OCI-LY7 (cell line): ENCODE measurements at regions not wholly inside any gene's neighbourhood (a gene's known extent, or its start where the extent isn't known, plus 50 kb on each side); places are given as distances from the start of the nearest gene placed in this dataset.

Source experiments
- BruUV-seq: library from RNA; stranded (reverse); fragments of 400-500 nt; replicated peaks from 2 replicates; lab custom pipeline; 2021; lab: Mats Ljungman, UMichigan
- CTCF ChIA-PET: fragments of 300-600 bp; sonication (Branson Sonifier 250); formaldehyde crosslinking; loops from one replicate; lab custom pipeline; 2022; ENCODE audit warnings: antibody characterized with exemption; ENCODE audit not compliant: unreplicated experiment; lab: Charles Lee
- POLR2A ChIA-PET: fragments of 300-600 bp; sonication (Branson Sonifier 250); formaldehyde crosslinking; loops from one replicate; lab custom pipeline; 2022; ENCODE audit warnings: antibody characterized with exemption; lab: Charles Lee
- DNase-seq: peaks from one replicate; pipeline ENCODE4 v3.0.0-alpha.2; 2015; ENCODE audit warnings: low spot score
- H2AFZ ChIP-seq: fragments of 200-600 bp; sonication (generic), shearing (Covaris generic); 2 replicates; pipeline ENCODE4 v1.6.1; 2014; ENCODE audit warnings: mild to moderate bottlenecking, antibody characterized with exemption, low read length, moderate library complexity
- H3K27ac ChIP-seq: fragments of 200-600 bp; sonication (generic); 2 replicates; pipeline ENCODE4 v1.5.1; 2014; ENCODE audit warnings: mixed run types, low read depth, mild to moderate bottlenecking, moderate library complexity, low read length, inconsistent platforms; ENCODE audit not compliant: poor library complexity, severe bottlenecking
- H3K36me3 ChIP-seq: fragments of 200-600 bp; sonication (generic); 2 replicates; pipeline ENCODE4 v1.6.1; 2014; ENCODE audit warnings: mild to moderate bottlenecking, antibody characterized with exemption, low read length, moderate library complexity, mixed read lengths; ENCODE audit not compliant: insufficient read depth
- H3K4me1 ChIP-seq: fragments of 200-600 bp; sonication (generic); 2 replicates; pipeline ENCODE4 v1.5.1; 2014; ENCODE audit warnings: mild to moderate bottlenecking, low read length; ENCODE audit not compliant: insufficient read depth, poor library complexity, severe bottlenecking
- H3K4me2 ChIP-seq: fragments of 200-600 bp; sonication (generic); 2 replicates; pipeline ENCODE4 v1.6.1; 2014; ENCODE audit warnings: mild to moderate bottlenecking, low read length
- H3K4me3 ChIP-seq: fragments of 200-600 bp; sonication (generic); 2 replicates; pipeline ENCODE4 v1.5.1; 2014; ENCODE audit warnings: mild to moderate bottlenecking, low read depth, low read length; ENCODE audit not compliant: poor library complexity, severe bottlenecking
- H3K79me2 ChIP-seq: fragments of 200-600 bp; sonication (generic); 2 replicates; pipeline ENCODE4 v1.6.1; 2016; ENCODE audit warnings: low read depth, mild to moderate bottlenecking, low read length, moderate library complexity, mixed read lengths; ENCODE audit not compliant: insufficient read depth
- H3K9me2 ChIP-seq: fragments of 200-600 bp; sonication (generic); 2 replicates; pipeline ENCODE4 v1.6.1; 2016; ENCODE audit warnings: mild to moderate bottlenecking, low read length, mixed read lengths; ENCODE audit not compliant: insufficient read depth
- H3K9me3 ChIP-seq: fragments of 200-600 bp; sonication (generic); 2 replicates; pipeline ENCODE4 v1.6.1; 2014; ENCODE audit warnings: mild to moderate bottlenecking, mixed run types, low read length, mixed read lengths
- H4K20me1 ChIP-seq: fragments of 200-600 bp; sonication (generic); 2 replicates; pipeline ENCODE4 v1.6.1; 2014; ENCODE audit warnings: mild to moderate bottlenecking, antibody characterized with exemption, low read length, moderate library complexity, mixed read lengths; ENCODE audit not compliant: insufficient read depth
- CTCF ChIP-seq: fragments of 200-600 bp; sonication (generic); conservative IDR thresholded peaks from 2 replicates; pipeline ENCODE4 v1.5.1; 2014; ENCODE audit warnings: mild to moderate bottlenecking, antibody characterized with exemption, low read length, moderate library complexity, mixed read lengths
- EZH2phosphoT487 ChIP-seq: fragments of 200-600 bp; sonication (generic); IDR thresholded peaks from 2 replicates; pipeline ENCODE4 v1.6.1; 2018; ENCODE audit warnings: low read depth, borderline replicate concordance, mild to moderate bottlenecking, mixed run types, antibody characterized with exemption, low read length, moderate library complexity, mixed read lengths
- intact Hi-C: fragments of 100-400 bp; cut with micrococcal nuclease; formaldehyde crosslinking; loops from one replicate; pipeline ENCODE4 v1.10.0; 2022; ENCODE audit not compliant: unreplicated experiment

GRCh38 chr5:152016421-152016820, 91.8 kb upstream of the GLRA1 start:
- H3K9me2 ChIP-seq: no peaks in the 10 kb centered on the region
- BruUV-seq: no TSS peak
- no peak for TF ChIP-seq EZH2phosphoT487
- no peak for TF ChIP-seq CTCF
- H3K4me3 ChIP-seq: no peak overlapping the region
- no peaks in the 10 kb centered on the region for H3K4me1 ChIP-seq
- no peak overlapping the region for H3K4me2 ChIP-seq
- H3K27ac ChIP-seq: no peak overlapping the region
- ChIA-PET POLR2A (no interaction called here), CTCF (no interaction called here)
- no peaks in the 10 kb centered on the region for H3K9me3 ChIP-seq
- H3K79me2 ChIP-seq: no peaks in the 10 kb centered on the region
- H2AFZ ChIP-seq: no peak overlapping the region
- H3K36me3 ChIP-seq: no peaks in the 10 kb centered on the region
- DNase-seq: no peak
- no peaks in the 10 kb centered on the region for H4K20me1 ChIP-seq
- intact Hi-C loops: no loop called here

DNA sequence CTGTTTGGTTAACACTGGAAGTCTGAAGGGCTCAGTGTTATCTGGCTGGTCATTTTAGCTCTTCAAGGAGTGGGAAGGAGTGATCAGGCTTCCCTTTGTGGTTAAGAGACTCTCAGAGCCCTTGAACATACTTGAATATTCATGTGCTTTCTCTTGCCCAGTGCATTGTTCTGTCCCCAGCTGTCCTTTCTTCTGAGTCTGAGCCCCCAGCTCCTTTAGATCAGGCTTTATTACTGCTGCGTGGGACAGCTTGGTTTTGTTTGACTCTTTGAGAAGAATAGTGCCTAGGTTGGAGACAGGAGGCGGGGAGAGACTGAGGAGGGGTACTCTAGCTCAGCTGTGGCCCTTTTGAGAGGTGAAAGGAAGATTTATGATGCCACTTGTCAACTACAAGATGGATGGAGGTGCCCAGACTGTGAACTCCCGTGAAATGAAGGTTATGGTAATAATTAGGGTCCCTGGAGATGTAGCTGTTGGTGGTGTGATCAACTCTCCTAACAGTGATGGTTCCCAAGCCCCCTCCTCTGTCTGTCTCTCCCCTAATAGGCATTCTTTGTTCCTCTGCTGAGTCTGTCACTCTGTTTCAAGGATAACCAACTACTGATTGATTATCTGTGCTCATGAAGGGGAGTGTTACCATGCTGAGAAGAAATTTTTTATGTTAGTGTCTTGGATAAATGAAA, 83.1 kb upstream of the GLRA1 start:
- no peak for DNase-seq
- POLR2A ChIA-PET: no interaction called here

More for the DNA sequence above, 83.1 kb upstream of the GLRA1 start:
- Histone ChIP-seq H3K4me1 (no peaks in the 10 kb centered on the region), H3K4me3 (no peak overlapping the region), H2AFZ (no peak overlapping the region), H3K36me3 (no peaks in the 10 kb centered on the region), H3K79me2 (no peaks in the 10 kb centered on the region), H3K27ac (no peak overlapping the region), H3K9me2 (no peaks in the 10 kb centered on the region), H3K4me2 (no peak overlapping the region), H3K9me3 (no peaks in the 10 kb centered on the region), H4K20me1 (no peaks in the 10 kb centered on the region)
- CTCF ChIA-PET: no interaction called here
- BruUV-seq: no TSS peak
- no peak for TF ChIP-seq EZH2phosphoT487
- TF ChIP-seq CTCF: no peak
- intact Hi-C loops: no loop called here
